ENCODE measurements at regions not wholly inside any gene's neighbourhood (a gene's known extent, or its start where the extent isn't known, plus 50 kb on each side); places are given as distances from the start of the nearest gene placed in this dataset.
A peak's percentile ranks its signal among the peaks of the same experiment; 100 is the strongest.
"Not testable (repeated sequence)": the region's sequence is repeated elsewhere in the genome, so short reads cannot be mapped to it uniquely, and the experiment has no call there.

- H3K36me3 Mint-ChIP-seq (ENCODE audit: low read depth); H3K9me3 Mint-ChIP-seq; DNase-seq; H3K27ac Mint-ChIP-seq; intact Hi-C loops (cut with micrococcal nuclease); H3K4me1 Mint-ChIP-seq; H3K27me3 Mint-ChIP-seq; H3K4me3 Mint-ChIP-seq: not testable (repeated sequence)
These were observed 140.1 kb downstream of the PLPPR4 start for GRCh38 chr1:99404399-99404798.

- H3K36me3 Mint-ChIP-seq (ENCODE audit: low read depth); H3K27me3 Mint-ChIP-seq; DNase-seq; intact Hi-C loops (cut with micrococcal nuclease); H3K9me3 Mint-ChIP-seq; H3K27ac Mint-ChIP-seq; H3K4me1 Mint-ChIP-seq; H3K4me3 Mint-ChIP-seq: not testable (repeated sequence)
These were observed 141.0 kb downstream of the PLPPR4 start for GRCh38 chr1:99405325-99405724.

- Mint-ChIP-seq H3K27me3 (no peaks in the 10 kb centered on the region), H3K9me3 (no peaks in the 10 kb centered on the region), H3K4me1 (no peaks in the 10 kb centered on the region), H3K36me3 (ENCODE audit: low read depth) (no peaks in the 10 kb centered on the region), H3K4me3 (no peak overlapping the region), H3K27ac (no peak overlapping the region)
- DNase-seq = no peak
- intact Hi-C loops (cut with micrococcal nuclease) = no loop called here
These were observed 142.7 kb downstream of the PLPPR4 start for GRCh38 chr1:99407018-99407417.

- DNase-seq = no peak
- H3K27me3 Mint-ChIP-seq = peaks cover 3% of the 10 kb centered on the region
- no peaks in the 10 kb centered on the region for H3K36me3 Mint-ChIP-seq (ENCODE audit: low read depth)
- intact Hi-C loops (cut with micrococcal nuclease) = no loop called here
- H3K4me3 Mint-ChIP-seq = no peak overlapping the region
- H3K4me1 Mint-ChIP-seq = no peaks in the 10 kb centered on the region
- H3K27ac Mint-ChIP-seq = no peak overlapping the region
- H3K9me3 Mint-ChIP-seq = no peaks in the 10 kb centered on the region
These were observed 159.8 kb downstream of the PLPPR4 start for GRCh38 chr1:99424087-99424486.

GRCh38 chr1:99429754-99430153 is 165.5 kb downstream of the PLPPR4 start:
- H3K27me3 Mint-ChIP-seq = peaks cover 8% of the 10 kb centered on the region
- no peaks in the 10 kb centered on the region for H3K36me3 Mint-ChIP-seq (ENCODE audit: low read depth)
- H3K4me1 Mint-ChIP-seq = no peaks in the 10 kb centered on the region
- H3K4me3 Mint-ChIP-seq = no peak overlapping the region
- H3K9me3 Mint-ChIP-seq = no peaks in the 10 kb centered on the region
- H3K27ac Mint-ChIP-seq = no peak overlapping the region
- intact Hi-C loops (cut with micrococcal nuclease) = no loop called here
- DNase-seq = no peak

- H3K27me3 Mint-ChIP-seq = no peaks in the 10 kb centered on the region
- intact Hi-C loops (cut with micrococcal nuclease) = no loop called here
- no peak overlapping the region for H3K27ac Mint-ChIP-seq
- no peak for DNase-seq
- no peaks in the 10 kb centered on the region for H3K9me3 Mint-ChIP-seq
- H3K4me3 Mint-ChIP-seq = no peak overlapping the region
- peaks cover 7% of the 10 kb centered on the region for H3K4me1 Mint-ChIP-seq
- no peaks in the 10 kb centered on the region for H3K36me3 Mint-ChIP-seq (ENCODE audit: low read depth)
These were observed 174.5 kb downstream of the PLPPR4 start for GRCh38 chr1:99438656-99439230.

GRCh38 chr1:99439433-99440075 is 175.3 kb downstream of the PLPPR4 start:
- intact Hi-C loops (cut with micrococcal nuclease) = no loop called here
- Mint-ChIP-seq H3K36me3 (ENCODE audit: low read depth) (no peaks in the 10 kb centered on the region), H3K27ac (no peak overlapping the region), H3K9me3 (no peaks in the 10 kb centered on the region), H3K4me3 (no peak overlapping the region), H3K27me3 (no peaks in the 10 kb centered on the region), H3K4me1 (peaks cover 7% of the 10 kb centered on the region)
- DNase-seq = no peak

GRCh38 chr1:99441299-99442095 is 177.2 kb downstream of the PLPPR4 start:
- intact Hi-C loops (cut with micrococcal nuclease) = no loop called here
- DNase-seq = peak; percentile 55
- Mint-ChIP-seq H3K9me3 (no peaks in the 10 kb centered on the region), H3K27me3 (no peaks in the 10 kb centered on the region), H3K36me3 (ENCODE audit: low read depth) (no peaks in the 10 kb centered on the region), H3K27ac (no peak overlapping the region), H3K4me1 (peaks cover 7% of the 10 kb centered on the region), H3K4me3 (no peak overlapping the region)

- H3K27me3 Mint-ChIP-seq; H3K4me3 Mint-ChIP-seq; H3K27ac Mint-ChIP-seq; H3K9me3 Mint-ChIP-seq; intact Hi-C loops (cut with micrococcal nuclease); H3K36me3 Mint-ChIP-seq (ENCODE audit: low read depth); H3K4me1 Mint-ChIP-seq; DNase-seq: not testable (repeated sequence)
These were observed 180.1 kb downstream of the PLPPR4 start for GRCh38 chr1:99444211-99444927.

GRCh38 chr1:99445071-99445470 is 180.8 kb downstream of the PLPPR4 start:
- Mint-ChIP-seq H3K4me3 (no peak overlapping the region), H3K27me3 (no peaks in the 10 kb centered on the region), H3K9me3 (no peaks in the 10 kb centered on the region), H3K36me3 (ENCODE audit: low read depth) (no peaks in the 10 kb centered on the region), H3K27ac (no peak overlapping the region), H3K4me1 (peaks cover 7% of the 10 kb centered on the region)
- intact Hi-C loops (cut with micrococcal nuclease) = no loop called here
- DNase-seq = no peak

- Mint-ChIP-seq H3K36me3 (ENCODE audit: low read depth) (no peaks in the 10 kb centered on the region), H3K4me1 (peaks cover 7% of the 10 kb centered on the region), H3K4me3 (no peak overlapping the region), H3K27ac (no peak overlapping the region), H3K9me3 (no peaks in the 10 kb centered on the region), H3K27me3 (no peaks in the 10 kb centered on the region)
- DNase-seq = no peak
- intact Hi-C loops (cut with micrococcal nuclease) = no loop called here
These were observed 181.2 kb downstream of the PLPPR4 start for GRCh38 chr1:99445486-99445885.

GRCh38 chr1:99447721-99448120 is 183.4 kb downstream of the PLPPR4 start:
- Mint-ChIP-seq H3K27me3 (no peaks in the 10 kb centered on the region), H3K4me3 (no peak overlapping the region), H3K9me3 (no peaks in the 10 kb centered on the region), H3K4me1 (no peaks in the 10 kb centered on the region), H3K27ac (no peak overlapping the region), H3K36me3 (ENCODE audit: low read depth) (no peaks in the 10 kb centered on the region)
- intact Hi-C loops (cut with micrococcal nuclease) = no loop called here
- no peak for DNase-seq

- Mint-ChIP-seq H3K4me1 (no peaks in the 10 kb centered on the region), H3K36me3 (ENCODE audit: low read depth) (no peaks in the 10 kb centered on the region), H3K9me3 (no peaks in the 10 kb centered on the region), H3K4me3 (no peak overlapping the region), H3K27me3 (peaks cover 3% of the 10 kb centered on the region), H3K27ac (no peak overlapping the region)
- no peak for DNase-seq
- intact Hi-C loops (cut with micrococcal nuclease) = no loop called here
These were observed 190.2 kb upstream of the PALMD start for GRCh38 chr1:99455760-99456159.

GRCh38 chr1:99456536-99456935 is 189.4 kb upstream of the PALMD start:
- Mint-ChIP-seq H3K4me3 (no peak overlapping the region), H3K36me3 (ENCODE audit: low read depth) (no peaks in the 10 kb centered on the region), H3K4me1 (no peaks in the 10 kb centered on the region), H3K27ac (no peak overlapping the region), H3K9me3 (no peaks in the 10 kb centered on the region), H3K27me3 (peaks cover 3% of the 10 kb centered on the region)
- no peak for DNase-seq
- intact Hi-C loops (cut with micrococcal nuclease) = no loop called here
